ENCODE measurements at regions not wholly inside any gene's neighbourhood (a gene's known extent, or its start where the extent isn't known, plus 50 kb on each side); places are given as distances from the start of the nearest gene placed in this dataset.
"Not testable (repeated sequence)": the region's sequence is repeated elsewhere in the genome, so short reads cannot be mapped to it uniquely, and the experiment has no call there.

DNA sequence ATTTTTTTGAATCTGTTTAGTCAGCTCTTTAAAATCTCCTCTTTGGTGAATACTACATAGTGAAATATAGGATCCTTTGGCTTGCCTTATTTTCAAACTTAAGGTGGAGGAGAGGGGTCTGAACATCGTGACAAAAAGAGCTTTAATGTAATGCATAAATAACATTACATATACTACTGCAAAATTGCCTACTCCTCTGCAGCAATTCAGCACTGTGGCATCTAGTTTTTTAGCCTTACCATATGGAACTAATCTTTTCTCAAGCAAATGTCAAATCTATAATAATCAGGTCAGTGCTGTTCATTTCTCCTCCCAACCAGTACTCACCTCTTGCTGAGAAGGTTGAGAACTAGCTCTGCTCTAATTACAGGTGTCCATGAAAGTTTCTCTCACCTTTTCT is 394.0 kb upstream of the CDIN1 start:
- Mint-ChIP-seq H3K27me3 (ENCODE audit: low read depth) (no peaks in the 10 kb centered on the region), H3K9me3 (peaks cover under 1% of the 10 kb centered on the region), H3K36me3 (peaks cover 1% of the 10 kb centered on the region), H3K4me1 (peaks cover 13% of the 10 kb centered on the region), H3K4me3 (no peak overlapping the region), H3K27ac (no peak overlapping the region)
- DNase-seq (ENCODE audit: low spot score in 2 of 2, unreplicated experiment in 2 of 2), result no peak
- TF ChIP-seq, protein P1, sequence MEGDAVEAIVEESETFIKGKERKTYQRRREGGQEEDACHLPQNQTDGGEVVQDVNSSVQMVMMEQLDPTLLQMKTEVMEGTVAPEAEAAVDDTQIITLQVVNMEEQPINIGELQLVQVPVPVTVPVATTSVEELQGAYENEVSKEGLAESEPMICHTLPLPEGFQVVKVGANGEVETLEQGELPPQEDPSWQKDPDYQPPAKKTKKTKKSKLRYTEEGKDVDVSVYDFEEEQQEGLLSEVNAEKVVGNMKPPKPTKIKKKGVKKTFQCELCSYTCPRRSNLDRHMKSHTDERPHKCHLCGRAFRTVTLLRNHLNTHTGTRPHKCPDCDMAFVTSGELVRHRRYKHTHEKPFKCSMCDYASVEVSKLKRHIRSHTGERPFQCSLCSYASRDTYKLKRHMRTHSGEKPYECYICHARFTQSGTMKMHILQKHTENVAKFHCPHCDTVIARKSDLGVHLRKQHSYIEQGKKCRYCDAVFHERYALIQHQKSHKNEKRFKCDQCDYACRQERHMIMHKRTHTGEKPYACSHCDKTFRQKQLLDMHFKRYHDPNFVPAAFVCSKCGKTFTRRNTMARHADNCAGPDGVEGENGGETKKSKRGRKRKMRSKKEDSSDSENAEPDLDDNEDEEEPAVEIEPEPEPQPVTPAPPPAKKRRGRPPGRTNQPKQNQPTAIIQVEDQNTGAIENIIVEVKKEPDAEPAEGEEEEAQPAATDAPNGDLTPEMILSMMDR (IDR thresholded peaks at IDR 0.05; ENCODE audit: unreplicated experiment), result no peak

DNA sequence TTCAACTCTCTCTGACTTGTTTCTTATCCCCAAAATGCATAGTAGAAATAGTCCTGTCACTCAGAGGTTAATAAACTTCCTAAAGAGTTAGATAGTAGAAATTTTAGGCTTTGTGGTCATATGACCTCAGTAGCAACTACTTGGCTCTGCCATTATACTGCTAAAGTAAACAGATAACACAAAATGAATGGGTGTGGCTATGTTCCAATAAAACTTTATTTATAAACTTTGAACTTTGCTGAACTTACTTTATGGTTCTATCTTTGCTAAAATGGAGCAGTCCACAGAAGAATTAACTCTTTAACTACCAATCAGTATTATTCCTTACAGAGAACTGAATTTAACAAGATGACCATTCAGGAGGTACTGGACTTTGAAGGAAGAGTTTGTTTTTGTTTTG is 393.6 kb upstream of the CDIN1 start:
- TF ChIP-seq, protein P1 (IDR thresholded peaks at IDR 0.05; ENCODE audit: unreplicated experiment), result no peak
- peaks cover 13% of the 10 kb centered on the region for H3K4me1 Mint-ChIP-seq

DNA sequence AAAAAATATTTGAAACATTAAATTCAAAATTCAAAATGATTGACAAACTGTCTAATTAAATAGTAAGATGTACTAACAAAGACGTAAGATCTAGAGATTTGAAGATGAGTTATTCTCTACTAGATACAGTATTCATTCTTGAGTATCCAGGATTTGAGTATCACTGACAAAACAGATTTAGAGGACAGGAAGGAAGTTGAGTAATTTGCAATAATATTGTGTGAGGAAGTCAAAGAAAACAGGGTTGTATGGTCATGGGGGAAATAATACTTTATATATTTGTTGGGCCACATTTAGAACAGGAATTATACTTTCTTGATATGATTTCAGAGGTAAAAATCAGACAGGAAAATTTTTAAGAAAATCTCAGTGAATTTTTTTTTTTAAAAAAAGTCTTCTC is 393.1 kb upstream of the CDIN1 start:
- TF ChIP-seq, protein P1 (IDR thresholded peaks at IDR 0.05; ENCODE audit: unreplicated experiment), result no peak
- Mint-ChIP-seq H3K27me3 (ENCODE audit: low read depth) (no peaks in the 10 kb centered on the region), H3K9me3 (peaks cover 9% of the 10 kb centered on the region), H3K4me3 (no peak overlapping the region), H3K27ac (no peak overlapping the region), H3K4me1 (peaks cover 13% of the 10 kb centered on the region), H3K36me3 (peaks cover 1% of the 10 kb centered on the region)
- no peak for DNase-seq (ENCODE audit: low spot score in 2 of 2, unreplicated experiment in 2 of 2)

More for the DNA sequence above, 393.6 kb upstream of the CDIN1 start:
- no peaks in the 10 kb centered on the region for H3K27me3 Mint-ChIP-seq (ENCODE audit: low read depth)
- no peak overlapping the region for H3K27ac Mint-ChIP-seq
- DNase-seq (ENCODE audit: low spot score in 2 of 2, unreplicated experiment in 2 of 2), result no peak
- peaks cover 1% of the 10 kb centered on the region for H3K36me3 Mint-ChIP-seq
- no peak overlapping the region for H3K4me3 Mint-ChIP-seq
- H3K9me3 Mint-ChIP-seq, result peaks cover 5% of the 10 kb centered on the region

DNA sequence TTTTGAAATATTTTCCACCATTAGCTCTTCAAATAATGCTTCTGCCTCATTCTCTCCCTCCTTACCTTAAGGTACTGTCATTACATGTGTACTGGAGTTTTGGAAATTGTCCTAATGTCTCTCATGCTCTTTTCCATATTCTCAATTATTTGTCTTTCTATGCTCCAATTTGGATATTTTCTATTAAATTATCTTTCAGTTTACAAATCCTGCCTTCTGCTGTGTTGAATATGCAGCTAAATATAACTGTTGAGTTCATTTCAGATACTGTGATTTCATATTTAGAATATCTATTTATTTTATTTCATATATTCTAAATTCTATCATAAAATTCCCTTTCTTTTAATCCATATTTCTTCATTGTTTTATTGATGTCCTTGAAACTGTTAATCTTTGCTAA is 388.0 kb upstream of the CDIN1 start:
- no peak overlapping the region for H3K27ac Mint-ChIP-seq
- peaks cover 2% of the 10 kb centered on the region for H3K36me3 Mint-ChIP-seq
- H3K4me3 Mint-ChIP-seq, result no peak overlapping the region
- peaks cover 24% of the 10 kb centered on the region for H3K9me3 Mint-ChIP-seq
- no peaks in the 10 kb centered on the region for H3K4me1 Mint-ChIP-seq
- no peak for DNase-seq (ENCODE audit: low spot score in 2 of 2, unreplicated experiment in 2 of 2)
- TF ChIP-seq, protein P1 (IDR thresholded peaks at IDR 0.05; ENCODE audit: unreplicated experiment), result no peak
- H3K27me3 Mint-ChIP-seq (ENCODE audit: low read depth), result no peaks in the 10 kb centered on the region

DNA sequence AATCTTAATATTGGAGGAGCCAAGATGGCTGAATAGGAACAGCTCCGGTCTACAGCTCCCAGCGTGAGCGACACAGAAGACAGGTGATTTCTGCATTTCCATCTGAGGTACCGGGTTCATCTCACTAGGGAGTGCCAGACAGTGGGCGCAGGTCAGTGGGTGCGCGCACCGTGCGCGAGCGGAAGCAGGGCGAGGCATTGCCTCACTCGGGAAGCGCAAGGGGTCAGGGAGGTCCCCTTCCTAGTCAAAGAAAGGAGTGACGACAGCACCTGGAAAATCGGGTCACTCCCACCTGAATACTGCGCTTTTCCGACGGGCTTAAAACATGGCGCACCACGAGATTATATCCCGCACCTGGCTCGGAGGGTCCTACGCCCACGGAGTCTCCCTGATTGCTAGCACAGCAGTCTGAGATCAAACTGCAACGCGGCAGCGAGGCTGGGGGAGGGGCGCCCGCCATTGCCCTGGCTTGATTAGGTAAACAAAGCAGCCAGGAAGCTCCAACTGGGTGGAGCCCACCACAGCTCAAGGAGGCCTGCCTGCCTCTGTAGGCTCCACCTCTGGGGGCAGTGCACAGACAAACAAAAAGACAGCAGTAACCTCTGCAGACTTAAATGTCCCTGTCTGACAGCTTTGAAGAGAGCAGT is 383.9 kb upstream of the CDIN1 start:
- H3K27ac Mint-ChIP-seq; H3K4me3 Mint-ChIP-seq; H3K4me1 Mint-ChIP-seq; DNase-seq (ENCODE audit: low spot score in 2 of 2, unreplicated experiment in 2 of 2); H3K27me3 Mint-ChIP-seq (ENCODE audit: low read depth); H3K36me3 Mint-ChIP-seq: not testable (repeated sequence)
- H3K9me3 Mint-ChIP-seq, result peaks cover 23% of the 10 kb centered on the region

DNA sequence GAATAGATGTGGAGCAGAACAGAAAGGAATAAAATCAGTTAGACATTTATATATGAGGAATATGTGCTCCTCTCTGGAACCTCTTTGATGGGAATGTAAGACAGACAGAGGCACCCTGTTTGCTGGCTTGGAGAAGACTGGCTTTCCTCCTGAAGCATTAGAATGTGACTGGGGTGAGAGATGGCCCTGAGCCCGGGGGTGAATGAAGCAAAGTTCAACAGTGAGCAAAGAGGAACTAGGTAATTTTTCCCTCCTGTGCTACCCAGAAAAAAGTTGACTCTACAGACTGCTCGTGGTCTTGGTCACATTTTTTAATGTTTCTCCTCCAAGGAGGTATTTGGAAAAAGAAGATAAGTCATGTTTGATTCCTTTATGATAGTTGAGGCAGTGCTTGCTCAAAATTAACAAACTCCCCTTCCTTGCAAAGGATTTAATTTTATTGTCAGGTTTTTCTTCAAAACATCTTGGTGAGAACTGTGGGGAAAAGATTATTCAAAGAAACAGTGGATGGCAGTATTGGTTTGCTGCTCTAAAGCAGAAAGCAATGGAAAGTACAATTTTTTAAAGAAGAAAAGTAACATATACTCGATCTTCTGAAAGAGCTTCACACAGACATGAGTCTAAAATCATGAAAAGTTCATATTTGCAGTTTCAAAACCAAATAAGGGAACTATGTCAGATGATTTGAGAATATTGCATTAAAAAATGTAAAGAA is 370.4 kb upstream of the CDIN1 start:
- H3K27me3 Mint-ChIP-seq (ENCODE audit: low read depth), result no peaks in the 10 kb centered on the region
- peak overlapping the region; percentile 33 for H3K27ac Mint-ChIP-seq
- H3K9me3 Mint-ChIP-seq, result peaks cover 8% of the 10 kb centered on the region
- no peak overlapping the region for H3K4me3 Mint-ChIP-seq
- TF ChIP-seq, protein P1 (IDR thresholded peaks at IDR 0.05; ENCODE audit: unreplicated experiment), result no peak
- no peak for DNase-seq (ENCODE audit: low spot score in 2 of 2, unreplicated experiment in 2 of 2)
- H3K36me3 Mint-ChIP-seq, result peaks cover under 1% of the 10 kb centered on the region
- H3K4me1 Mint-ChIP-seq, result peaks cover 36% of the 10 kb centered on the region

All from mesothelial cell of epicardium (in vitro differentiated cells).